GM12892 (cell line): ENCODE measurements at regions not wholly inside any gene's neighbourhood (a gene's known extent, or its start where the extent isn't known, plus 50 kb on each side); places are given as distances from the start of the nearest gene placed in this dataset.

ENCODE experiments used
- DNase-seq: peaks from one replicate; pipeline ENCODE4 v3.0.0; 2011; ENCODE audit not compliant: insufficient read length
- FAIRE-seq: peaks from 2 replicates; lab custom pipeline; 2011; peaks lifted over from hg19 to GRCh38; lab: Jason Lieb, UNC
- POLR2A ChIP-seq: IDR thresholded peaks from 2 replicates; pipeline ENCODE4 v1.6.1; 2011; ENCODE audit warnings: low read depth, low read length, control low read depth
- POLR2AphosphoS5 ChIP-seq: IDR thresholded peaks from 2 replicates; pipeline ENCODE4 v1.6.1; 2011; ENCODE audit warnings: low read depth, low read length, control low read depth
- TAF1 ChIP-seq: IDR thresholded peaks from 2 replicates; pipeline ENCODE4 v1.6.1; 2011; ENCODE audit warnings: low read depth, mild to moderate bottlenecking, control low read depth, low read length, borderline replicate concordance

DNA sequence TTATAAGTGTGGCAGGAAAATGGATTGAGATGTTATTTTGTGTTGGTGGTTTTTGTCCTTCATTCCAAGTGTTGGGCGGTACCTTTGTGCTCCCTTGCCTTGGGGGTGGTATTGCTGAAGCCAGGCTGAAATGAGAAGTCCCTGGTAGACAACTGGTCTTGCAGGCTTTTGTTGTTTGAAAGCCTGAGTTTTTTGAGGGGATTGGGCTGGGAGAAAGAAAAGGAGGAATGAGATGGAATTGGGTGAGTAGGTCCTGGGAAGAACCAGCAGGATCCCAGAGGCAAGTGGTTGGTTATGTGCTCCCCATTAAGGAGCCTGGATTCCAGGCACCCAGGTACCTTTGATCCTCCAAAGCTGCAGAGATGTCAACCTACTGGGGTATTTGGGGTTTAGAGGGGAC is 93.7 kb upstream of the SLC2A1 start:
- no peak for TF ChIP-seq POLR2AphosphoS5
- no peak for TF ChIP-seq POLR2A
- no peak for TF ChIP-seq TAF1
- FAIRE-seq (no peak), DNase-seq (no peak)

DNA sequence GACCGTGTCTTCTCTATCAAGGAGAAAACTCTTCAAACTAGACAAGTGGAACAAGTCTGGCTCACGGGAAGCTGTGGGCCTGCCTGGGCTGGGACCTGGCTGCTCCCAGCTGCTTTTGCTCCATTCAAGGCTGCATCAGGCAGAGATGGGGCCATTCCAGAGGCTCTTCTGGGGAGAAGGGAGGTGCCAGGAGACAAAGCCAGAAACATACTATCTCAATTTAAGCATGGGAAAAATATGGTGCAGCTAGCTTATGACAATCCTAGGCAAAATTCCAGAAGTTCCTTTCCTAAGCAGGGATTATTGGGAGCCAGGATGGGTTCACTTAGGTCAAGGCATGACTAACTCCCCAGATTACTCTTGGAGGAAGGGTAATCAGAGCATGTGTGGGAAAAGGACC is 90.8 kb upstream of the SLC2A1 start:
- FAIRE-seq (no peak), DNase-seq (no peak)
- TF ChIP-seq POLR2A, result no peak
- TF ChIP-seq POLR2AphosphoS5, result no peak
- TF ChIP-seq TAF1, result no peak

DNA sequence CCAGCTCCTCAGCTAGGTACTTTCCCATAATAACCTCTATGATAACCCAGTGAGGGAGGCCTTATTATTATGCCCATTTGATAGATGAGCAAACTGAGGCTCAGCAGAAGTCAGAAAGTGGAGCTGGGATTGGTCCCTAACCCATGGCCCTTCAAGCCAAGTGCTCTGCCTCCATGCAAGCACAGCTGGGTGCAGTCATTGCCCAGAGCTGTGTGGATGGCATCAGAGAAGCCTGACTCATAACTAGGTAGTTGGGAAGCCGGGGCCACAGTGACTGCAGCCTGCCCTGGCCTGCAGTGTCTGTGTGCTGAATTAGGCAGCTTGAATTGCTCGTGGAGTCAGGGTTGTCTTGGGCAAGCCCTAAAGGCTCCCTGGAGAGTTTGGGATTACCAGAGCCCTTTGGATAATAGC is 89.9 kb upstream of the SLC2A1 start:
- no peak for DNase-seq

DNA sequence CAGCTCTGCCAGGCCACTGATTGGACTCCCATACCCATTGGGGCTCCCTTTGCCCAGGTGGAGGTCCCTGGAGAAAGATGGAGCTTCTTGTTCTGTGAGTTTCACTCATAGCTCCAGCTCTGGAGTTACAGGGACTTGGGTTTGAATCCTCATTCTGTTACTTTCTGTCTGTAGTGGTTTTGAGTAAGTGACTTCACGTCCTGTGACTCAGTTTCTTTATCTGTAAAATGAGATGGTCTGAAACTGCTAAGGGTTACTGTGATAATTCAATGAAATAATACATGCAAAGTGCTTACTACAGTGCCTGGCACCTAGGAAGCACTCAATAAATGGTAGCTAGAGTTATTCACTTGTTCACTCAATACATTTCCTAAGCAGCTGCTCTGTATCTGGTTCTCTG is 88.5 kb upstream of the SLC2A1 start:
- FAIRE-seq (no peak), DNase-seq (no peak)
- TF ChIP-seq TAF1 (no peak), POLR2AphosphoS5 (no peak)

More for the DNA sequence above, 89.9 kb upstream of the SLC2A1 start:
- TF ChIP-seq POLR2A (no peak), POLR2AphosphoS5 (no peak), TAF1 (no peak)
- no peak for FAIRE-seq

DNA sequence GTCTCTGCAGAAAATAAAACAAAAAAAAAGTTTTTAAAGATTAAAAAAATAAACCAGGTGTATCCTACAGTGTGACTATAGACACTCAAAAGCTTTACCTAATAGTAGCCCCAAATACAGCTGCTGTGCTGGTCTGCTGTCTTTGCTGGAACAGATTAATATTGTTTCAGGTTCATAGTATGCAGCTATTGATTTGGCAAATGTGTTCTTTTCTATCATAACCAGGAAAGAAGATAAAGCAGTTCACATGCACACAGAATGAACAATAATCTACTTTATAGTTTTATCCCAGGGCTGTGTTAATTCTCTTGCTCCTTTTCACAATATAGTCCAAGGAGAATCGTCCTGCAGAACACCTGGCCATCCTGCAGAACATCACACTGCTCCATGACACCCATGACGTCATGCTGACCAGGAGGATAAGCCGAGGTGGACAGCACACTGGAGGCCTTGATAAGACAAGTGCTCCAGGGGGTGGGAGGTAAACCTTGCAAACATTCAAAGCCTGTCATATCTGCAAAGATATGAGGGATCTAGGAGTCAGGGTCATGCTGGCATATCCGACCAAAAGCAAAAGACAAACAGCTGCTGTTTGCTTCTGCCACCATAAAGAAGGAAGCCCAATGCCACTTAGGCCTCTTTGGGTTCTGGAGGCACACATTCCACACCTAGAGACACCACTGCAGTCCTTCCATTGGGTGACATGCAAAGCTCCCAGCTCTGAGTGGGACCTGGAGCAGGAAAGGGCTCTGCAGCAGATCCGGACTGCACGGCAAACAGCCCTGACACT is 86.1 kb upstream of the SLC2A1 start:
- no peak for FAIRE-seq

DNA sequence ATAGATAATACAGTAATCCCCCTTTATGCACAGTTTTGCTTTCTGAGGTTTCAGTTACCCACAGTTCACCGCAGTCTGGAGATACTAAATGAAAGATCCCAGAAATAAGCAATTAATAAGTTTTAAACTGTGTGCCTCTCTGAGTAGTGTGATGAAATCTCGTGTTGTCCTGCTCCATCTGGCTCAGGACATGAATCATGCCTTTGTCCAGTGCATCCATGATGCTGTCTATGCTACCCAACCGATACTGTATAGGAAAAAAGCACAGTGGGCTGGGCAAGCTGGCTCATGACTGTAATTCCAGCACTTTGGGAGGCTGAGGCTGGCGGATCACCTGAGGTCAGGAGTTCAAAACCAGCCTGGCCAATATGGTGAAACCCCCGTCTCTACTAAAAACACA is 85.0 kb upstream of the SLC2A1 start:
- DNase-seq (no peak), FAIRE-seq (no peak)
- no peak for TF ChIP-seq POLR2AphosphoS5

More for the DNA sequence above, 86.1 kb upstream of the SLC2A1 start:
- no peak for DNase-seq
- TF ChIP-seq POLR2AphosphoS5 (no peak), POLR2A (no peak), TAF1 (no peak)

DNA sequence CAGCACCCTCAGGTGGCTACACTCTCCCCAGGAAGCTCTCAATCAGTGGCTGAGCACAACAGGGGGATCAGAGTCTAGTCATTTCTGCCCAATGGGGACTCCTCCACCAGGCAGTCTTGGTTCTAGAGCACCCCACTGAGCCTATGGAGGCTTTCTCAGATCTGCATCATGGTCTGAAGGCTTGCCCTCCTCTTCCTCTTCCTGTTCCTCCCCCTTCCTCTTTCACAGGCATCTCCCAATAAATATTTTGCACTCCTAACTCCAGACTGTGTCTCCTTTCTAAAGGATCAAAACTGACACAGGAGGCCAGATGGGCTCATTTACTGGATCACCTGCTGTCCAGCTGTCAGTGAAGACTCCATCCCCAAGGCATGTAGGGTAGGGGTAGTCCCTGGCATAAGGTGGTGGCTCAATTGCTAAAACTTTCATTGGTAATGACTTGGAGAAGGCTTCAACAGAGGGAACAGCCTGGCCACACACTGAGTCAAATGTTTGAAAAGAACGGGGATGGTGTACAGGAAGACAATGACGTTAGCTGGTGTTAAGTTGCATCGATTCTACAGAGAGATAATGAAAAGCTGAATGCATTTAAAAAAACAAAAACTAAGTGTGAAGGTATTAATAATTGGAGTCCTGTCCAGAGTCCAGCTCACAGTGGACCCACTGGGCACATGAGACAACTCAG is 84.2 kb upstream of the SLC2A1 start:
- DNase-seq, result no peak
- FAIRE-seq, result no peak
- TF ChIP-seq POLR2A, result no peak
- TF ChIP-seq POLR2AphosphoS5, result no peak
- no peak for TF ChIP-seq TAF1

DNA sequence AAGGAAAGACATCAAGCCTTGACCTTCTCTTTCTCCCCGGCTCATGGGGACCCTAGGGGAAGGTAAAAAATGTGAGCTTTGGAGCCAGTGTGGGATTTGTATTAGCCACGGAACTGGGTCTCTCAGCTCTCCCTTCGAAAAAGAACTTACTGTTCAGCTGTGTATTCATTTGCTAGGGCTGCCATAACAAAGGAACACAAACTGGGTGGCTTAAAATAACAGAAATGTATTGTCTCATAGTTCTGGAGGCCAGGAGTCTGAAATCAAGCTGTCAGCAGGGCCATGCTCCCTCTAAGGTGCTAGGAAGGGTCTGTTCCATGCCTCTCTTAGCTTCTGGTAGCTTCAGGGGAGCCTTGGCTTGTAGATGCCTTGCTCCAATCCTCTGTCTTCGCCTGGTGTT is 83.5 kb upstream of the SLC2A1 start:
- no peak for FAIRE-seq
- DNase-seq, result no peak
- TF ChIP-seq POLR2AphosphoS5, result no peak
- TF ChIP-seq TAF1, result no peak
- TF ChIP-seq POLR2A, result no peak

DNA sequence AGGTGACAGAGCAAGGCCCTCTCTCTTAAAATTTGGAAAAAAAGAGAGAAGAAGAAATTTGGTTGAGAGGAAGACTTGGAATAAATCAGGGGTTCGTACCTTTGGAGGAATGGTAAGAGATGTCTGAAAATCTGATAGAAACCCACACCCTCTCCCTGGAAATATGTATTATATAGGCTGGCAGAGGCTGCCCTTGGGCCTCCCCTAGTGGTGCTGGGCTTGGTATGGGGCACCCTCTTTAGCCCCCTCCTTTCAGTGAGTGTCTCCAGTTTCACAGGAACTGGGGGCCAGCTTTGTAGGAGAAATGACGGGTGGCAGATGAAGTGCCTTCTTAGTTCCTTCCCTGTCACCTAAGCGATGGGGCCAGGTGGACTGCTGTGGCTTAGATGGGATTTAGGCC is 82.9 kb upstream of the SLC2A1 start:
- DNase-seq (no peak), FAIRE-seq (no peak)
- TF ChIP-seq POLR2AphosphoS5 (no peak), POLR2A (no peak), TAF1 (no peak)

DNA sequence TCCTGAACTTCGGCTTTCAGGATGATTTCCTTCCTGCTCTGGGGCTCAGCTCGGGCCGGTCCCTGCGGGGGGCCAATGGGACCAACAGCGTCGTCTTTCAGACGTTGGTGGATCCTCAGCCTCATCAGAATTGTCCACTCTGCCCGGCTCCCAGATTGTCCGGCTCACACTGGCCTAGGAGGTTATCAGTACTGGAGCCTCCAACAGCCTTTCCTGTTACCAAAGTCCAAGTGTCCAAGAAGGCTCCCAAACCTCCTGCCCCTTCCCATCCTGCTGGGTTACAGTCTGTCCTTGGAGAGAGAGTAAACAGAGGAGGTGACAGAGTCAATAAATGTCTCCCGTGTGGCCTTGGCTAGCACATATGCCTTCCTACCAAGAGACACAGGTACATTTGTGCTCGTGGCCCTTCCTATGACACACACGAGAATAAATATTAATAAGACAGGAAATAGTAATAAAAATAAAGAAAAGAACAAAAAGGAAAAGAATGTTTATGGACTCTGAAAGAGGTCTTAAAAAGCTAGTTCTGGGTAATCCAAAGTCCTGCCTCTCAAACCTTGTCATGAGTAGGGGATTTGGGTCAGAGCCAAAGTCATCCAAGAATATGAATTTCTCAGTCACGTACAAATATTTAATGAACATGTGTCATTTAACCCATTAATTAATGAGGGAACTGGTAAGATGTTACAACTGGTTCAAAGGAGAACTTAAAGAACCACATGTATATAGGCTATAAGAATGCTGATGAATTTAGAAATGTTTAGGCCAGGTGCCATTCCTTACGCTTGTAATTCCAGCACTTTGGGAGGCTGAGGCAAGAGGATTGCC is 80.8 kb upstream of the SLC2A1 start:
- DNase-seq, result no peak
- TF ChIP-seq POLR2A, result no peak
- no peak for TF ChIP-seq TAF1
- no peak for TF ChIP-seq POLR2AphosphoS5
- FAIRE-seq, result no peak

DNA sequence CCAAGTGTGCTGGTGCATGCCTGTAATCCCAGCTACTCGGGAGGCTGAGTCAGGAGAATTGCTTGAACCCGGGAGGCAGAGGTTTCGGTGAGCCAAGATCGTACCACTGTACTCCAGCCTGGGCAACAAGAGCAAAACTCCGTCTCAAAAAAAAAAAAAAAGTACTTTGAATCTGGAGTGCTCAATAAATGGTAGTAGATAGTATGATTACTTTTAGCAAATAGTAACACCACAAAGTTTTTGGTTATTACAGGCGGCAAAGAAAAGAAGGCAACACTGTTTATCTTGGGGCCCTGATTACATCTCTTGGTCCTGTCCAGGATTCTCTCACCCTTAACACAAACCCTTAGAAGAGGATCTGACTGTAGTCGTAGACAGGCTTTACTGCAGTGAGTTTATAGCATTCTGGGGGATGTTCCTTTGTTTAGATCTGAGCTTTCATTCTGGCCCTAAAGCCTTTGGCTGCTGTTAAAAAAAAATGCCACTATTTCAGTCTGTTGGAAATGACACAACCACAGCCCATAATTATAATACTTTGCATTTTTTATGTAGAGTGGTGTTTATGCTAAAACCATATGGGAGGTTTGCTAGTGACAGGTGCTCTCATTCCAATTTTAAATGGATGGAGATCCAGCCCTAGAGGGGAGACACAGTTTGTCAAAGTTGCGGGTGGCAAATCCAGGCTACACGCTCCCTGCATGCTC is 79.7 kb upstream of the SLC2A1 start:
- no peak for DNase-seq
- TF ChIP-seq TAF1 (no peak), POLR2AphosphoS5 (no peak)
- FAIRE-seq, result no peak
